GM19351 (cell line): ENCODE measurements at regions not wholly inside any gene's neighbourhood (a gene's known extent, or its start where the extent isn't known, plus 50 kb on each side); places are given as distances from the start of the nearest gene placed in this dataset.
A peak's percentile ranks its signal among the peaks of the same experiment; 100 is the strongest.
"Not testable (repeated sequence)": the region's sequence is repeated elsewhere in the genome, so short reads cannot be mapped to it uniquely, and the experiment has no call there.

ENCODE experiments used
- ATAC-seq: cut with Tn5 transposase; IDR thresholded peaks from one replicate; pipeline ENCODE4 v1.9.1; 2021; ENCODE audit warnings: mild to moderate bottlenecking, moderate library complexity; ENCODE audit not compliant: unreplicated experiment

GRCh38 chr2:6103372-6103771 is 411.2 kb downstream of the SOX11 start:
- no peak for ATAC-seq

- ATAC-seq: peak; percentile 62
These were observed 411.8 kb downstream of the SOX11 start for GRCh38 chr2:6103949-6104348.

DNA sequence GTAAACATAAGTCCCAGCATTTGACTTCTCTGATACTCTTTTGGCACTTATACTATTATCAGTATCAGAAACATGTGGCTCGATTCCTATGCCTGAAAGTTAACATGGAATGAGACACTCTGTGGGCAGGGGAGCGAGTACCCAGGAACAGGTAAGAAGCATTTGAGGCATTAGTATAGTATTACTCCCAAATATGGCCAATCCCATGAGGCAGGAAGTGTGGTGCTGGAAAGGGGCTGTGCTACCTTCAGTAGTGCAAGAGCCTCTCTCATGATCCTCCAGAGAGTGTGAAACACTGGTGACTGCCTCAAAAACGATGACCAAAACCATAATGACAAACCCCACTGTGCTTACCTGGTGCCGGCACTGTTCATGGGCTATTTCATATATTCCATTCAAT is 415.1 kb downstream of the SOX11 start:
- no peak for ATAC-seq

DNA sequence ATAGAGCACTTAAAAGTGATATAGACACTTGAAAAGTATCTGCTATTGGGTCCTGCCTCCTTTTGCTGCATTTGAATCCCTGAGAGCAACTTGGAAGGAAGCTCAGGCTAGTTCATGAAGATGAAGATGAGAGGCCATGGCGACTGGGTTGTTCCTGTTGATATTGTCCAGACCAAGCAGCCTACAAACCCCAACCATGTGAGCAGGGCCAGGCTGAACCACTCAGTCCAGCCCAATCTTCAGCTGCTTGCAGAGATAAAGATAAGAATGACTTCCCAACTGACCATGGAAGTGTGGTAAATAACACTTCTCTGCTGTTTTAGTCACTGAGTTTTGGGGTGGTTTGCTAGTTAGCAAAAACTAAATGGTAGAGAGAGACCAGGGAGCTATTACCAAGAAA is 417.6 kb downstream of the SOX11 start:
- ATAC-seq: no peak

DNA sequence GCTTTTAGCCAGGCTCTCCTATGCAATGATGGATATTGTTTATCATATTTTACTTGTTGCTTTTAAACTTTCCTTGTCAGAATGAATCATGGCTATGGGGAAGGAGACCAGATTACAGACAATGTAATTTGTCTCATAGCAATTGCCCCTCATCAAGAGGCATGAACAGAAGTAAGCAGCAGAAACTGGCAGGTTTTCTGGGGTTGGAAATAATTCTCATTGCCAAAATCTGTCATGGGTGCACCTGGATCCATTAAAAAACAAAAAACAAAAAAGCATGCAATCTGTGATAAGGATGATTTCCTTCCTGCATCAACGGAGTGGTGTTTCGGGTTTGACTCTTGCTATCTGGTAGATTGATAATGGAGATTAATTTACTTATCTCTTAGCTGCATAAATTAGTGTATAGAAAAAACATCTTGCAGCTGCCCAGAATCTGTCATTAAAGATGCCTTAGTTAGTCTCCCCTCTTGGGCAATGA is 419.6 kb downstream of the SOX11 start:
- ATAC-seq: no peak

DNA sequence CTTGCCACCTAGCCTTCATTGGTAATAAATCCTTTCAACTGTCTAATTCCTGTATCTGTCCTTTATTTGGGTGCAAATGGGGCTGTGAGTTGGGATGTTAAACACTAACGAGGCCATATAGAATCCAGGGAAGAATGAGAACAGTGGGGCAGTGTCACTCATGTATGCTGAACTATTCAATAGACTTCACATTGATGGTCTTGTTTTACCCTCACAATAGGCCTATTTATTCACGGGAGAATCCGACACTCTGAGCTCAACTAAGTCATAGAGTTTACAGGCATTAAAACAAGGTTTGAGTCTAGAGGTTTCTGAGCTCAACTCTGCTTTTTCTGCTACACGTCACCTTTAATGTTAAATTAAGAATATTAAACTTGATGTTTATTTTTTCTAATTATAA is 421.6 kb downstream of the SOX11 start:
- ATAC-seq: no peak

GRCh38 chr2:6127718-6128117 is 435.5 kb downstream of the SOX11 start:
- no peak for ATAC-seq

- ATAC-seq: no peak
These were observed 447.0 kb downstream of the SOX11 start for GRCh38 chr2:6139142-6139541.

- no peak for ATAC-seq
These were observed 447.7 kb downstream of the SOX11 start for GRCh38 chr2:6139916-6140315.

DNA sequence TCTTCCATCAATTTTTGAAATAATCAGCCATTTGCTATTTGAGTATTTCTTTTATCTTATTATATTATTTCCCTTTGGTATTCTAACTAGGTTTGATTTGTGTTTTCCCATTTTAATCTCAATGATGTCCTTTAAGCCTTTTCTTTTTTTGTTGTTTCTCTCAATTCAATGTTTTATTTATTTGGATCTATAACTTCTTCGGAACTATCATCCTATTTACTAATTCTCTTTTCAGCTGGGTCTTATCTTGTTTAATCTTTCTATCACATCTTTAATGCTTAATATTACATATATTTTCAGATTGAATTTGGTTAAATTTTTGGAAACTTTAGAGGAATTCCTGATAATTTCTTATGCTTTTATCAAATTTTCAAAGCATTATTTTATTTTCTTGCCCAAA is 448.3 kb downstream of the SOX11 start:
- no peak for ATAC-seq

- no peak for ATAC-seq
These were observed 451.6 kb downstream of the SOX11 start for GRCh38 chr2:6143812-6144211.

GRCh38 chr2:6147215-6147614 is 455.0 kb downstream of the SOX11 start:
- not testable (repeated sequence) for ATAC-seq

DNA sequence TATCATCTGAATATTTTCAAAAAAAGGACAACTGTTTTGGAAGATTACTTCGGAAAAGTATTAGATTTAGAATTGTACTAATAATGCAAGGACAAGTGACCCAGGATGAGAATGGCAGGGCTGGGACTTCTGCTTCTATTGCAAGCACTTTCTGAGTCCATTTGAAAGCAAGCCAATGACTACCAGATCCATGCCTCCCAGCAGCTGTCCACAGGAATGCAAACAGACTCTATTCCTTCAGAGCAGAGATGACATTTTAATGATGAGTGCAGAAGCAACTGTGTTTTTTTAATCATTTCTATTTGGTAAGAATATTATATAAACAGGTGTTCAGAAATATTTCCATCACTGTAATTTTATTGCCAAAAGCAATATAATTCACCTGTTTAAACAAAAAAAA is 456.7 kb downstream of the SOX11 start:
- no peak for ATAC-seq

GRCh38 chr2:6159606-6160005 is 467.4 kb downstream of the SOX11 start:
- no peak for ATAC-seq

DNA sequence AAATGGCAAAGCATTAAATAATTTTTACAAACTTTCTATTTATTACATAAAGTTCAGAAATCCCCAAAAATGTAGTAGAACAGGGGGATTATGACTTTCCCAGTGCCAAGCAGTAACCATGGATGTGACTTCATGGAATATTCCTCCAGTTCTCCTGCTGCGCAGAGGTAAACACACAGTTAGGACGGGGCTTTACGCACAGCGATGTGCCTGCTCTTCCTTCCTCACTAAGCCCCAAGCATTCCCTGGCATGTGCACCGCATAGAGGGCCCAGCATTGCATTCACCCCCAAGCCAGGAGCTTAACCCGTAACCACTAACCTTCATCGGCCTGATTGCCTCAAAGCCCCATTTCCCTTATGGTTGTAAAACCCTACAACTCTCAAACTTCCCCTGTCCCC is 471.7 kb downstream of the SOX11 start:
- ATAC-seq: no peak

GRCh38 chr2:6164986-6165747 is 473.0 kb downstream of the SOX11 start:
- ATAC-seq: no peak

DNA sequence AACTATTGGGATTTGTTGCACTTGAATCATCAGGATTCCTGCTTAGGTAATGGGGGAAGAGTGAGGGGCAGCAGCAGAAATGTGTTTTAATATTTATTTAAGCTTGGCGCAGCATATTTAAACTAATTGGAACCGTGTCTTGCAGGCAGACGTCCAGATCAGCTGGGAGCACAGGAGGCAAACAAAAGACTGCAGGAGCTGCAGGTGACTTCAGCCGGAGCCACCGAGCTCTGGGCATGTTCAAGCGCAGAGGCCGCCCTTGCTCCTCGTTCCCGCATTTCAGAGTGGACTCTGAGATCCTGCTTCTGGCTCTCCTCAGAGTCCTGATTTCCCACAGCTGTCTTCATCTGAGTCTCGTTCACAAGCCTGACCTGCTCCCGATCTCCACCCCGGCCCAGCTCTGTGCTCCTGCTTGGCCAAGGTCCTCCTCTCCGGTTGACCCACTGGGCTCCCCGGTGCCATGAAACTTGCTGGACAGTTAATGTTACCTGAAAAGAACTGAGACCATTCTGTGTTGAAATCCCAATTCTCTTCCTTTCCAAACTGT is 475.5 kb downstream of the SOX11 start:
- no peak for ATAC-seq

DNA sequence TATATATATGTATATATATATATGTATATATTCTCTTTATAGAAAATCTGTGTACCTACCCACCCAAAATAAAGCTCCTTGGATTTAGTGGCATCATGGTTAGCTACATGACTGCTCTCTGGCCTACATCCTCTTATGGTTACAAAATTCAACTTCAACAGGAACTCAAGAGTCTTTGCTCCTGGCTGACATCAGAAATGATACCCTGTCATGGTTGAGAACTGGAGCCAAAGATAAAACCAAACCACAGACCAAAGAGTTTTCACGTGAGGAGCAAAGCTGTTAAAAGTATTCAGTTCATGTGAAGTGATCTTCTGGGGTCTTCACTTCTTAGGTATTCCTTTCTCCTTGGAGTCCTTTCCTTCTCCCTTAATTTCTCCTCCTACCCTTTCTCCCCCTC is 476.3 kb downstream of the SOX11 start:
- peak; percentile 63 for ATAC-seq

GRCh38 chr2:6171294-6171693 is 479.1 kb downstream of the SOX11 start:
- ATAC-seq: no peak

GRCh38 chr2:6177811-6178210 is 485.6 kb downstream of the SOX11 start:
- no peak for ATAC-seq

- ATAC-seq: no peak
These were observed 489.3 kb downstream of the SOX11 start for GRCh38 chr2:6181525-6181924.

DNA sequence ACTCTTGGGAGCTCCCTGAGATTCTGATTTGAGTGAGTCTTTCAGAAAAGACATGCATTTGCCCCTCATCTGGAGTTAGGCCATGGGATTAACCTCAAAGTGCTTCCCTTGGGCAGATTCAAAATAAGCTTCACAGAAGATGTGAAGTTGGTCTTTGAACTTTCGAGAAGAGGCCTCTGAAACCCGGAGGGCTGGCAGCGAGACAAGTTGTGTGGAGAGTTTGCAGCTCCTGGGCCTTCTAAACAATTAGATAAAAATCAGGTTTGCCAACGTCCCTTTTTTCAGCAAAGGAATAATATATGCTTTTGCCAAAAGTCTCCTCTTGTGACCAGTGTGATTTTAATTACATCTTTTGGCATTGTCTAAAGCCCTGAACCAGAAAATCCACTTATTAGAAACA is 489.7 kb downstream of the SOX11 start:
- no peak for ATAC-seq

- no peak for ATAC-seq
These were observed 491.0 kb downstream of the SOX11 start for GRCh38 chr2:6183226-6183625.
